ENCODE measurements at regions not wholly inside any gene's neighbourhood (a gene's known extent, or its start where the extent isn't known, plus 50 kb on each side); places are given as distances from the start of the nearest gene placed in this dataset.
A peak's percentile ranks its signal among the peaks of the same experiment; 100 is the strongest.

DNA sequence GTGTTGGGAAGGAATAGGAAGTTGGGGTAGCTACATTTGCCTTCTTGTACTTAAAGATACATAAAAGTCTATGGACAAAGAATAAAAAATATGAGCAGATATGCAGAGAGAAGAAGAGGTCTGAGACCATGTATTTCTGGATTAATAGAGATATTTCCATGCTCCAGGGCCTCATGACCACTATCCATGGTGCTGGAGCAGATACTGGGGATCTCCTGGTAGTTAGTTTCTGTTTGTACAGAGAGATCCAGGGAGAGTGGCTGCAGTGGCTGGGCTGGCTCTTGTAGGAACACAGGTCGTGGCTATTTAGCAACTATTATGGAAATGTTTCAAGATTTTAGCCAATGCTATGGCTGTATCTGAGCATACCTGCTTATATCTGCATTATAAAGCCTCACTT lies 184.2 kb upstream of the TMEM161B start:
- Histone ChIP-seq H3K4me1 (ENCODE audit: insufficient read depth, low read length) (no peaks in the 10 kb centered on the region), H3K27ac (ENCODE audit: extremely low read length, insufficient read depth, low read length) (no peak overlapping the region), H3K4me2 (ENCODE audit: low read depth, low read length) (no peak overlapping the region), H4K20me1 (ENCODE audit: insufficient read depth, low read length) (no peaks in the 10 kb centered on the region), H3K36me3 (replicated peaks in 1 of 2; ENCODE audit: control insufficient read depth in 1 of 2, insufficient read depth in 2 of 2, low read length in 2 of 2) (no peaks in the 10 kb centered on the region), H2AFZ (ENCODE audit: low read length) (no peak overlapping the region), H3K9me3 (ENCODE audit: low read length) (no peaks in the 10 kb centered on the region), H3K9ac (ENCODE audit: insufficient read depth, low read depth, low read length) (no peak overlapping the region), H3K27me3 (ENCODE audit: control insufficient read depth in 1 of 2, insufficient read depth in 2 of 2, low read length in 2 of 2) (no peaks in the 10 kb centered on the region), H3K4me3 (replicated peaks in 1 of 3; ENCODE audit: insufficient read depth in 1 of 3, low read depth in 2 of 3, low read length in 3 of 3) (no peak overlapping the region), H3K79me2 (ENCODE audit: insufficient read depth, low read length) (no peaks in the 10 kb centered on the region)
- intact Hi-C loops (cut with micrococcal nuclease; ENCODE audit: unreplicated experiment) = no loop called here
- TF ChIP-seq ZNF180 (CRISPR knock-in tag; IDR thresholded peaks at IDR 0.05; ENCODE audit: borderline replicate concordance, low read depth) (no peak), ZBTB1 (CRISPR knock-in tag; IDR thresholded peaks at IDR 0.05; ENCODE audit: borderline replicate concordance) (no peak), ZNF589 (CRISPR knock-in tag; conservative IDR thresholded peaks at IDR 0.05) (no peak), MIER2 (CRISPR knock-in tag; IDR thresholded peaks at IDR 0.05) (peak; percentile 93), ZNF614 (CRISPR knock-in tag; IDR thresholded peaks at IDR 0.05; ENCODE audit: borderline replicate concordance) (no peak), SCMH1 (CRISPR knock-in tag; IDR thresholded peaks at IDR 0.05; ENCODE audit: borderline replicate concordance) (no peak)
- TF ChIP-seq, protein P1, sequence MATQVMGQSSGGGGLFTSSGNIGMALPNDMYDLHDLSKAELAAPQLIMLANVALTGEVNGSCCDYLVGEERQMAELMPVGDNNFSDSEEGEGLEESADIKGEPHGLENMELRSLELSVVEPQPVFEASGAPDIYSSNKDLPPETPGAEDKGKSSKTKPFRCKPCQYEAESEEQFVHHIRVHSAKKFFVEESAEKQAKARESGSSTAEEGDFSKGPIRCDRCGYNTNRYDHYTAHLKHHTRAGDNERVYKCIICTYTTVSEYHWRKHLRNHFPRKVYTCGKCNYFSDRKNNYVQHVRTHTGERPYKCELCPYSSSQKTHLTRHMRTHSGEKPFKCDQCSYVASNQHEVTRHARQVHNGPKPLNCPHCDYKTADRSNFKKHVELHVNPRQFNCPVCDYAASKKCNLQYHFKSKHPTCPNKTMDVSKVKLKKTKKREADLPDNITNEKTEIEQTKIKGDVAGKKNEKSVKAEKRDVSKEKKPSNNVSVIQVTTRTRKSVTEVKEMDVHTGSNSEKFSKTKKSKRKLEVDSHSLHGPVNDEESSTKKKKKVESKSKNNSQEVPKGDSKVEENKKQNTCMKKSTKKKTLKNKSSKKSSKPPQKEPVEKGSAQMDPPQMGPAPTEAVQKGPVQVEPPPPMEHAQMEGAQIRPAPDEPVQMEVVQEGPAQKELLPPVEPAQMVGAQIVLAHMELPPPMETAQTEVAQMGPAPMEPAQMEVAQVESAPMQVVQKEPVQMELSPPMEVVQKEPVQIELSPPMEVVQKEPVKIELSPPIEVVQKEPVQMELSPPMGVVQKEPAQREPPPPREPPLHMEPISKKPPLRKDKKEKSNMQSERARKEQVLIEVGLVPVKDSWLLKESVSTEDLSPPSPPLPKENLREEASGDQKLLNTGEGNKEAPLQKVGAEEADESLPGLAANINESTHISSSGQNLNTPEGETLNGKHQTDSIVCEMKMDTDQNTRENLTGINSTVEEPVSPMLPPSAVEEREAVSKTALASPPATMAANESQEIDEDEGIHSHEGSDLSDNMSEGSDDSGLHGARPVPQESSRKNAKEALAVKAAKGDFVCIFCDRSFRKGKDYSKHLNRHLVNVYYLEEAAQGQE (IDR thresholded peaks at IDR 0.05; ENCODE audit: borderline replicate concordance in 1 of 2, low read depth in 1 of 2, low read length in 2 of 2) = peak; percentile 40 to 92
- ChIA-PET CTCF (ENCODE audit: low intra/inter-chr PET ratio, low total read pairs) (no interaction called here), POLR2A (no interaction called here)
- no peak for DNase-seq (ENCODE audit: low spot score)
- no TSS peak for BruUV-seq (replicated peaks)
- in situ Hi-C loops (cut with HindIII; ENCODE audit: extremely low pct_ligation_motif_present, low pct_unique_long_range_greater_than_20kb) = no loop called here
- 0% methylated on average over 1 of the region's 1 CpG for WGBS (ENCODE audit: low lambda C conversion rate)
- no peak for FAIRE-seq
- no peak for ATAC-seq
